Choroid plexus epithelial cell (primary cell): ENCODE measurements at regions not wholly inside any gene's neighbourhood (a gene's known extent, or its start where the extent isn't known, plus 50 kb on each side); places are given as distances from the start of the nearest gene placed in this dataset.
A peak's percentile ranks its signal among the peaks of the same experiment; 100 is the strongest.

ENCODE experiments used
- DNase-seq: peaks from one replicate; pipeline ENCODE4 v3.0.0-alpha.2; 2010; ENCODE audit warnings: low read depth
- H3K4me3 ChIP-seq: 2 replicates; pipeline ENCODE4 v1.5.1; 2011; ENCODE audit warnings: low read depth, mild to moderate bottlenecking, control low read depth, low read length, moderate library complexity
- TF ChIP-seq, protein P1 (sequence below): conservative IDR thresholded peaks from 2 replicates; pipeline ENCODE4 v1.5.1; 2011; ENCODE audit warnings: low read depth, mild to moderate bottlenecking, control low read depth, inconsistent platforms, low read length, moderate library complexity

DNA sequence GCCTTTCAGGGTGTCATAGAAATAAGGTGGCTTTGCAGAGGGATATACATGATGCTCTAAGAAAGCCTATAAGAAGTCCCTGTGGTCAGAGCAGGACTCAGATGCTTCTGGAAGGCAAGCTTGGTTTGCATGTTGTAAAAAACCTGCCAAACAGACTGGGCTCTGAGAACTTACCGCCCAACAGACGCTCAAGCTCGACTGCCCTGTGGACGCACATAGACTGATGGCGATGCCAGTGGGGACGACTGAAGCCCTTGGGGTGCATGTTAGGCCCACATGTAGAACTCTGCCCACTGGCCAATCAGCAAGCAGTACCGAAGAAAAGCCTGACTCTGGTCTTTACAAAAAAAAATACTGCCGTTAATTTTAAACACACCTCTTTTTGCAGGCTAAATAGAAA, 133.8 kb downstream of the NAV1 start:
- TF ChIP-seq, protein P1, sequence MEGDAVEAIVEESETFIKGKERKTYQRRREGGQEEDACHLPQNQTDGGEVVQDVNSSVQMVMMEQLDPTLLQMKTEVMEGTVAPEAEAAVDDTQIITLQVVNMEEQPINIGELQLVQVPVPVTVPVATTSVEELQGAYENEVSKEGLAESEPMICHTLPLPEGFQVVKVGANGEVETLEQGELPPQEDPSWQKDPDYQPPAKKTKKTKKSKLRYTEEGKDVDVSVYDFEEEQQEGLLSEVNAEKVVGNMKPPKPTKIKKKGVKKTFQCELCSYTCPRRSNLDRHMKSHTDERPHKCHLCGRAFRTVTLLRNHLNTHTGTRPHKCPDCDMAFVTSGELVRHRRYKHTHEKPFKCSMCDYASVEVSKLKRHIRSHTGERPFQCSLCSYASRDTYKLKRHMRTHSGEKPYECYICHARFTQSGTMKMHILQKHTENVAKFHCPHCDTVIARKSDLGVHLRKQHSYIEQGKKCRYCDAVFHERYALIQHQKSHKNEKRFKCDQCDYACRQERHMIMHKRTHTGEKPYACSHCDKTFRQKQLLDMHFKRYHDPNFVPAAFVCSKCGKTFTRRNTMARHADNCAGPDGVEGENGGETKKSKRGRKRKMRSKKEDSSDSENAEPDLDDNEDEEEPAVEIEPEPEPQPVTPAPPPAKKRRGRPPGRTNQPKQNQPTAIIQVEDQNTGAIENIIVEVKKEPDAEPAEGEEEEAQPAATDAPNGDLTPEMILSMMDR = no peak
- H3K4me3 ChIP-seq = no peak overlapping the region
- no peak for DNase-seq

DNA sequence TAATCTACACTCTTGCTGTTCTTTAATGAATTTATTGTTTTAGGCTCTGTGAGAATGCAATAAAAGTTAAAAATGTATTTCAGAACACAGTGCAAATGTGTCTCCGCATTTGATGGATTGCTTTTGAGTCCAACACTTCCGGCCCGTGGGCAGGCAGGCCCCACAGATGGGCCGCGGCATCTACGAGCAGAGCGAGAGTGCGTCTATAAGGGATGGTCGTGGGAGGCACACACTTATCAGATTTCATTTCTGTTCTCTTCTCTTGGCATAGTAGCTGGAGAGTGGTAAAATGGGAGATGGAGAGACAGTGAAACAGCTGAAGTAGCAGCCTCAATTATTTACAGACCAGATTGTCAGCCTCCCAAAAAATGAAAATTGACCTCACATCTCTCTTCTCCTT, 134.2 kb downstream of the NAV1 start:
- H3K4me3 ChIP-seq = no peak overlapping the region
- no peak for DNase-seq
- TF ChIP-seq, protein P1 = no peak

DNA sequence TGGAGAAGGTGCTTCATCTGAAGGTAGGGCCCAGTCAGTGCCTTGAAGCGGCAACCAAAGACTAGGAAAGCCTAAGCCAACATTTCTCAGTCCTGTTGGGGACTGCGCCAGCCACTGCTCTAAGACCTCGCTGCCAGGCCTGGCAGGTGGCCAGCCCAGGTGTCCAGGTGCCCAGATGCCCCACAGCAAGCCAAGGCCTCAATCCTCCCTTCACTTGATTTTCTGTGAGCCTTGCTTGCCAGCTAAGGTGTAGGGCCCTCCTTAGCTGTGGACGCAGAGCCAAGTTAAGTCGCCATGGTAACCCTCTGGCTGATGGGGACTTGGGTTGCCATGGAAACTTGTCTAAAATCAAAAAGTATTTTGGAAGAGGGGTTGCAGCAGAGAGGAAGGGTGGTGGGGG, 135.0 kb downstream of the NAV1 start:
- no peak for DNase-seq
- TF ChIP-seq, protein P1 = no peak
- H3K4me3 ChIP-seq = no peak overlapping the region

DNA sequence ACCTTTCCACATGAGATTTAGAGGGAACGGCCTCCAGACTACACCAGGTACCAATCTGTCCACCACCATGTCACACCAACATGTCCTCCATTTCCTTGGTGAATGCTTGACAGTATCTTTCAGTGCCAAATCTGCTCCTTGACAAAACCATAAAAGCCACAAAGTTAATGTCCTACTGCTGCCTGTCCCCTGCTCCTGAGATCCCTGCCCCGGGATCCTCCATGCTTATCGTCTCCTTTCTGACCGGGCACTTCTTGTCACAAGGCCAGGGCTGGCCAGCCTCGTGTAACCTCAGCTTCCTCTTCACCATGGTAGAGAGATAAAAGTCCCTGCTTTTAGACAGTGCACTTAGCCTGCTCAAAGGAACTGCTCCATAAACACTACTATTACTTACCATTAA, 136.2 kb downstream of the NAV1 start:
- no peak overlapping the region for H3K4me3 ChIP-seq

DNA sequence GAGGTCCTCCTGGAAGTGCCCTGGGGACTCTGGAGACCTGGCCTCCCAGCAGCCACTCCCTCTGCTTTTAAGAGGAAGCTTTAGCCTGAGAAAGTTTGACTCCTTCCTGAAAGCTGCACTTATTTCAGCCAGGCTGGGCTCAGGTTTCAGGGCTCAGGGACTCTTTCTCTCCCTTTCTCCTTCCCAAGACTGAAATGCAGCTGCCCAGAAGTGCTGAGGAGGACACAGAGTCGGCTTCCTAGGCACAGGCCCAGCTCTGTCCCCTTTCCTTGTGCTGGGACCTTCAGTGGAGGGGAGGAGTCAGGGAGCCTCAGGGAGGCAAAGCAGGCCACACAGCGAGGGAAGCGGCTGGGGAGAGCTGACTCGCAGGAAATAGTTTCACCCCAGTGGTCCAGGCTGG, 137.3 kb downstream of the NAV1 start:
- TF ChIP-seq, protein P1 = no peak
- DNase-seq = peak; percentile 42

More for the DNA sequence above, 136.2 kb downstream of the NAV1 start:
- DNase-seq = no peak
- TF ChIP-seq, protein P1 = no peak

DNA sequence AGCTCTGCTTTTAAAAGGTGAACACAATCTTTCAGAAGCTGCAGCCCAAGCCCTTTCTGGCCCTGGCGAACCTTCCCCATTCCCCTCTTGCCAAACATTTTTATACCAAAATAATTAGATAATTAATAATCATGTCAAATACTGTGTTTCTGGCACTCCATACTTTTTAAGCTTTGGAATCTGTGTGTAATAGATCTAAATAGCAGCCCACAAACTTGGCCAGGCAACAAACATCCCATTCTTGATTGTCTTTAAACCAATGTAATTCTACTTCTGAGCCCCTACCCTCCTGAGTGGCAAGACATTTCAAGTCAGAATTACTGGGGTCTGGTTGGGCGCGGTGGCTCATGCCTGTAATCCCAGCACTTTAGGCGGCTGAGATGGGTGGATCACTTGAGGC, 137.7 kb downstream of the NAV1 start:
- no peak overlapping the region for H3K4me3 ChIP-seq
- DNase-seq = no peak
- TF ChIP-seq, protein P1 = no peak

More for the DNA sequence above, 137.3 kb downstream of the NAV1 start:
- no peak overlapping the region for H3K4me3 ChIP-seq

DNA sequence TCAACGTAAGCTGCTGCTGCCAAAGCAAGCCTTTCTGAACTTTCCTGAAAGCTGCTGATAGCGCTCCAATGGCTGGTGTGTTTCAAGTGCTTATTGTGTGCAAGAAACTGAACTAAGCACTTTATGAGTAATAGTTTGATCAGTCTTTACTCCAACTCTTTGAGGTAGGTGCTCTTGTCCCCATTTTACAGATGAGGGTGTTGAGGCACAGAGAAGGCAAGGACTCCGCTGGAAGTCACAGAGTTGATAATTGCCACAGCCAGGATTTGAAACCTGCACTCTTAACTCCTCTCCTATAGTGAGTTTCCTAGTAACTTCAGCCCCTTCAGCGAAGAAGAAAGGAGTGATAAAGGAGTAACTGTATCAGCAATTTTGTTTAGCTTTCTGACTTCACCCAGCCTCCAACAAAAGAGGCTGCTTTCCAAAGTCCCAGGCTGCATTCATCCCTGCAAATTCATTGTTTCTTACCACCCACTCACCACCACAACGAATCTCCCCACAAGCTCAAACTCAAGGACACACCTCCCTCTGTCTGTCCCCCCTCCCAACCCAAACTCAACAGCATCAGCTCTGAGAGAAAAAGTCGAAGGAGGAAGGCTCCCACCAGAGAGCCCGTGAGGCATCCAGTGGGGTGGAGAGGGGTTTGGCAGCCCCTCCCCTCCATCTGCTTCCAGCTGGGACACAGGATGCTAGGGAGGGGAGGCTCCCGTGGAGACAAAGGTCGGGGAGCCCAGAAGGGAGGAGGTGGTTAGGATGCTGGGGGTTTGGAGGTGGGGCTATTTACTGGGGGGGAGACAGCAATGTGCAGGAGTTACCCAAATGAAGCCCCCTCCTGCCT, 139.6 kb downstream of the NAV1 start:
- peak; percentile 10 for DNase-seq
- TF ChIP-seq, protein P1 = no peak
- no peak overlapping the region for H3K4me3 ChIP-seq
